Gastroesophageal sphincter (tissue), 4 donors: ENCODE measurements at regions not wholly inside any gene's neighbourhood (a gene's known extent, or its start where the extent isn't known, plus 50 kb on each side); places are given as distances from the start of the nearest gene placed in this dataset.

Experiments
- ATAC-seq: fragments of 150-250 bp; one replicate; pipeline ENCODE4 v1.9.1; 2016; ENCODE audit warnings: mild to moderate bottlenecking, moderate library complexity
- H3K27ac ChIP-seq, 4 donors: fragments of 200-600 bp; sonication (generic) in 3 of 4; 1 replicate in 3 of 4; 2 replicates in 1 of 4; pipeline ENCODE4 v1.5.1; 2016 to 2019
- H3K27me3 ChIP-seq: fragments of 200-600 bp; sonication (generic); one replicate; pipeline ENCODE4 v1.5.1; 2019
- H3K36me3 ChIP-seq, 2 donors: fragments of 200-600 bp; sonication (generic); one replicate each; pipeline ENCODE4 v1.5.1; 2019; ENCODE audit warnings: control low read depth in 1 of 2
- H3K4me1 ChIP-seq, 3 donors: fragments of 200-600 bp; sonication (generic); 1 replicate in 2 of 3; 2 replicates in 1 of 3; pipeline ENCODE4 v1.5.1; 2016 to 2019; ENCODE audit warnings: control low read depth in 2 of 3
- H3K4me3 ChIP-seq, 2 donors: fragments of 200-600 bp; sonication (generic); one replicate each; pipeline ENCODE4 v1.5.1; 2019; ENCODE audit warnings: mild to moderate bottlenecking in 1 of 2, moderate library complexity in 1 of 2
- H3K9me3 ChIP-seq, 3 donors: fragments of 200-600 bp; sonication (generic); one replicate each; pipeline ENCODE4 v1.5.1; 2017 to 2019; ENCODE audit warnings: control low read depth in 2 of 3
- CTCF ChIP-seq, 4 experiments: fragments of 200-600 bp in 2 of 4; fragments of 450-650 bp in 2 of 4; sonication (generic) in 1 of 4; IDR thresholded peaks; one replicate each; pipeline ENCODE4 v1.5.1; 2017 to 2019; ENCODE audit warnings: antibody characterized with exemption in 4 of 4, mild to moderate bottlenecking in 2 of 4, moderate library complexity in 2 of 4
- EP300 ChIP-seq: sonication (generic); formaldehyde crosslinking; IDR thresholded peaks from one replicate; pipeline ENCODE4 v1.6.1; 2017; ENCODE audit warnings: antibody characterized with exemption, mild to moderate bottlenecking
- POLR2A ChIP-seq, 2 donors: fragments of 450-650 bp; IDR thresholded peaks; one replicate each; pipeline ENCODE4 v1.6.1; 2017; ENCODE audit warnings: antibody characterized with exemption in 2 of 2, mild to moderate bottlenecking in 2 of 2, moderate library complexity in 1 of 2
- POLR2AphosphoS5 ChIP-seq: sonication (generic); formaldehyde crosslinking; IDR thresholded peaks from one replicate; pipeline ENCODE4 v1.6.1; 2017; ENCODE audit warnings: antibody characterized with exemption
- WGBS, 2 donors: methylation state at CpG; one replicate each; pipeline ENCODE4 v1.1.5; 2018; ENCODE audit warnings: low coverage in 1 of 2; 5-methylcytosine and 5-hydroxymethylcytosine counted together

- Histone ChIP-seq H3K4me3 (no peak overlapping the region), H3K36me3 (no peaks in the 10 kb centered on the region), H3K9me3 (no peaks in the 10 kb centered on the region), H3K27me3 (no peaks in the 10 kb centered on the region), H3K27ac (no peak overlapping the region), H3K4me1 (no peaks in the 10 kb centered on the region)
- 86 to 92% methylated on average over 3 of the region's 3 CpGs for WGBS, 2 donors
- no peak for TF ChIP-seq POLR2A (IDR thresholded peaks at IDR 0.05)
- TF ChIP-seq EP300: no peak
- TF ChIP-seq POLR2AphosphoS5: no peak
- no peak for TF ChIP-seq CTCF (IDR thresholded peaks at IDR 0.05)
- ATAC-seq: no peak
Observed at GRCh38 chr13:86878781-86879180, 792.4 kb upstream of the SLITRK5 start.

GRCh38 chr13:86881390-86881789 is 789.8 kb upstream of the SLITRK5 start:
- Histone ChIP-seq H3K4me1 (no peaks in the 10 kb centered on the region), H3K27ac (no peak overlapping the region), H3K9me3 (no peaks in the 10 kb centered on the region), H3K4me3 (no peak overlapping the region), H3K36me3 (no peaks in the 10 kb centered on the region), H3K27me3 (no peaks in the 10 kb centered on the region)
- 47 to 80% methylated on average over 2 of the region's 2 CpGs for WGBS, 2 donors
- TF ChIP-seq CTCF (IDR thresholded peaks at IDR 0.05) (no peak), POLR2A (IDR thresholded peaks at IDR 0.05) (no peak), POLR2AphosphoS5 (no peak), EP300 (no peak)
- no peak for ATAC-seq

GRCh38 chr13:86882107-86882506 is 789.1 kb upstream of the SLITRK5 start:
- H3K27me3 ChIP-seq: no peaks in the 10 kb centered on the region
- no peak overlapping the region for H3K4me3 ChIP-seq
- no peak overlapping the region for H3K27ac ChIP-seq
- TF ChIP-seq POLR2A (IDR thresholded peaks at IDR 0.05): no peak
- no peaks in the 10 kb centered on the region for H3K4me1 ChIP-seq
- H3K9me3 ChIP-seq: no peaks in the 10 kb centered on the region
- H3K36me3 ChIP-seq: no peaks in the 10 kb centered on the region
- no peak for ATAC-seq
- WGBS, 2 donors: 62 to 79% methylated on average over 4 to 5 of the region's 5 CpGs

GRCh38 chr13:86882835-86883234 is 788.3 kb upstream of the SLITRK5 start:
- ATAC-seq: no peak
- 74 to 86% methylated on average over 3 of the region's 3 CpGs for WGBS, 2 donors

GRCh38 chr13:86892330-86892729 is 778.8 kb upstream of the SLITRK5 start:
- TF ChIP-seq POLR2AphosphoS5 (no peak), POLR2A (IDR thresholded peaks at IDR 0.05) (no peak), CTCF (IDR thresholded peaks at IDR 0.05) (no peak), EP300 (no peak)
- no peaks in the 10 kb centered on the region for H3K27me3 ChIP-seq
- H3K9me3 ChIP-seq: no peaks in the 10 kb centered on the region
- H3K4me1 ChIP-seq: no peaks in the 10 kb centered on the region
- H3K4me3 ChIP-seq: no peak overlapping the region
- H3K36me3 ChIP-seq: no peaks in the 10 kb centered on the region
- no peak overlapping the region for H3K27ac ChIP-seq
- 83 to 91% methylated on average over 3 of the region's 3 CpGs for WGBS, 2 donors
- no peak for ATAC-seq

More at GRCh38 chr13:86882835-86883234, 788.3 kb upstream of the SLITRK5 start:
- no peaks in the 10 kb centered on the region for H3K4me1 ChIP-seq
- H3K27me3 ChIP-seq: no peaks in the 10 kb centered on the region
- H3K36me3 ChIP-seq: no peaks in the 10 kb centered on the region
- H3K4me3 ChIP-seq: no peak overlapping the region
- TF ChIP-seq POLR2A (IDR thresholded peaks at IDR 0.05): no peak
- TF ChIP-seq EP300: no peak
- TF ChIP-seq CTCF (IDR thresholded peaks at IDR 0.05): no peak
- TF ChIP-seq POLR2AphosphoS5: no peak
- no peaks in the 10 kb centered on the region for H3K9me3 ChIP-seq
- no peak overlapping the region for H3K27ac ChIP-seq

- ATAC-seq: no peak
- H3K4me1 ChIP-seq: no peaks in the 10 kb centered on the region
- WGBS, 2 donors: 50 to 55% methylated on average over 1 of the region's 1 CpG
- H3K4me3 ChIP-seq: no peak overlapping the region
- H3K27ac ChIP-seq: no peak overlapping the region
- no peak for TF ChIP-seq CTCF (IDR thresholded peaks at IDR 0.05)
- TF ChIP-seq EP300: no peak
- TF ChIP-seq POLR2AphosphoS5: no peak
- TF ChIP-seq POLR2A (IDR thresholded peaks at IDR 0.05): no peak
- no peaks in the 10 kb centered on the region for H3K9me3 ChIP-seq
- no peaks in the 10 kb centered on the region for H3K27me3 ChIP-seq
- H3K36me3 ChIP-seq: no peaks in the 10 kb centered on the region
Observed at GRCh38 chr13:86900906-86901305, 770.3 kb upstream of the SLITRK5 start.
